ENCODE measurements at regions not wholly inside any gene's neighbourhood (a gene's known extent, or its start where the extent isn't known, plus 50 kb on each side); places are given as distances from the start of the nearest gene placed in this dataset.
"Not testable (repeated sequence)": the region's sequence is repeated elsewhere in the genome, so short reads cannot be mapped to it uniquely, and the experiment has no call there.

DNA sequence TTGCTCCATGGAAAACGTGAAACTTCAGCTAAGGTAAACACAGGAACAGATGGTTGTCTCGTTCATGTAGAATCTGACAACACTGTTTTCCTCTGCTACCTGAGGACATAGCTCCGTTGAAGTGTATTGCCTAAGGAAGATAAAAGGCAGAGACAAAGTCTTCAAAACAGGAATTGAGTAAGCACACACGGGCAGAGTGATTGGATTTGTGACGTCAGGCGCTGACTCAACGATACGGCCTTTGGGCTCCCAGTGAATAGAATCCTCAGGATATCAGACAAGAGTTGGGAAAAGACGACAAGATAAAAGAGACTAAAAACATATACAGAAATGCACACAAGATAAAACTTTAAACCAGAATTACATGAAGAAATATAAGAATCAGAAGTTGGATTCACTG is 787.1 kb upstream of the CTNND2 start:
- no peak for DNase-seq

DNA sequence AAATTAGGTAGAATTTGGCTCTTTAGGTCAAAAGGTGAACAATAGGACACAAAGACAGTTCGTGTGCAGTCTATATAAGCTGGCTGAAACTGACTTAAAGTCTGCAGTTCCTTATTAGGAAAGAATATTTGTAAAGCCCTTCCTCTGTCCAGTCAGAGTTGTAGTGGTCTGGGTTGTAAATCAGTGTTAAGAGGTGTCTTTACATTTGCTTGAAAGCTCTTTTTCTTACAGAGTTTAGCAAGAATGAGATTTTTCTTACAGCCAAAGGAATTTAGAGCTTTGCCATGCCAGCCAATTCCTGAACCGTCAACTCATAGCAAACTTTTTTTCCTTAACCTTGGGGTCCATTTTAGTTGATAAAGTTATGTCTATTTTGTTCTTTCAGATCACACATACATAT is 786.1 kb upstream of the CTNND2 start:
- no peak for DNase-seq

DNA sequence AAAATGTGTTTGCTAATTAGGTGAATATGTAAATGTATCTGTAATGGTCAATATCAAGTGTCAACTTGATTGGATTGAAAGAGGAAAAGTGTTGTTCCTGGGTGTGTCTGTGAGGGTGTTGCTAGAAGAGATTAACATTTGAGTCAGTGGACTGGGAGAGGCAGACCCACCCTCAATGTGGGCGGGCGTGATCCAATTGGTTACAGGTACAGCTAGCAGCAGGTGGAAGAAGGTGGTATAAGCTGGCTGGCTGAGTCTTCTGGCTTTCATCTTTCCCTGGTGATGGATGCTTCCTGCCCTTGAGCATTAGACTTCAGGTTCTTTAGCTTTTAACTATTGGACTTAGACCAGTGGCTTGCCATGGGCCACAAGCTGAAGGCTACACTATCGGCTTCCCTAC is 779.0 kb upstream of the CTNND2 start:
- DNase-seq, result no peak

DNA sequence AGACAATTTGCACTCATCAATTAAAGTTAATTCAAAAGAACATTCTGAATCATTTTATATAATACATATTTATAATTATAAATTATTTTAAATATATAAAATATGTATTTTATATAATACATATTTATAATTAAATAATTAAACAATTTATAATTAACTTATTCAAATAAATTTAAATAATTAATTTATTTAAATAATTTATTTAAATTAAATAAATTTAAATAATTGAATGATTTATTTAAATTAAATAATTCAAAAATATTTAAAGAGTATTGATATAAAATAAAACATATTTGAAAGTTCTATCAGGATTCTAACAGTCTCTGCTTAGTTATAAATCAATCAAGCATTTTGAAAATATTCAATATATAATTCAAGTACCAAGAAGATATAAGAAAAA is 775.5 kb upstream of the CTNND2 start:
- DNase-seq, result no peak

DNA sequence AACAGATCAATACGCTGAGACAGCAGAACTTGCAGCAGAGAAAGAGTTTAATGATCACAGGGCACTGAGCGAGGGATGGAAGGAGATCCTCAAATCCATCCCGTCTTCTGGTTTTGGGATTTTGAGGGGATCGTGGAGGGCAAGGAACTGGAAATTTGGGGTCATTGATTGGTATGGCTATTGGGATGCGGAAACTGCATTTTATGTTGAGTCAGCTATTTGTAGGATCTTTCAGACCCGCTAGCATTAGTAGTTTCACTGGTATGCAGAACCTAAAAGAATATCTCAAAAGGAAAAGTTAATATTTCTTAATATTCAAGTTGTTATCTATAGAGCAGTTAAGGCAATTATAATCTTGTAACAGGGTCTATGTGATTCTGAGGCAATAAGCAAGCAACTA is 771.7 kb upstream of the CTNND2 start:
- DNase-seq, result no peak

DNA sequence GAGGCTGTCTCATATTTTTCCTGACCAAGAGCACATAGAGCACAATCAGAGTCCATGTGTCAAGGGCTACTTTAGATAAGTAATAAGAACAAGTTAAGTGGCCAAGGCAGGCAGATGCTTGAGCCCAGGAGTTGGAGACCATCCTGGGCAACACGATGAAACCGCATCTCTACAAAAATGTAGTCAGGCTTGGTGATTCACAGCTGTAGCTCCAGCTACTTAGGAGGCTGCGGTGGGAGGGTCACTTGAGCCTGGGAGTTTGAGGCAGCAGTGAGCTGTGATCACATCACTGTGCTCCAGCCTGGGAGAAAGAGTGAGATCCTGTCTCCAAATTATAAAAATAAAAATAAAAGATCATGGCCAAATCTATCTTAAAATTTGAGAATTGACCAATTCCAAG is 767.9 kb upstream of the CTNND2 start:
- no peak for DNase-seq

DNA sequence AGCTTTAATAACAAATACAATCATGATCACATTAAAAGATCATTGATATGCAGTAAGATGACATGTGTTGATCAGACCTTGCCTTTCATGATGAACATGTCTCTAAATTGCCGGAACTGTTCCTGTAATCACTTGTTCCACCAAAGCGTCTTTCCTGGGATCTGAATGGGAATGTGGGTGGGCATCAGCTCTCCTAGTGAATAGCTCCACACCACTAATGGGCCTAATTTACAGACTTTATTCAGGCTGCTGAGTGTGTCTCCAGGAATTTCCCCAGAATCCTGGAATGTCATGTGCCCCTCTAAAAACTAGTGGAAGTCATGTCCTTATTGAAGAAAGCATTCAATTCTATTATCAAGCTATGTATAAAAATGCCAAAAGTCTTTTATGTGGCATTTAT is 765.1 kb upstream of the CTNND2 start:
- DNase-seq, result no peak

DNA sequence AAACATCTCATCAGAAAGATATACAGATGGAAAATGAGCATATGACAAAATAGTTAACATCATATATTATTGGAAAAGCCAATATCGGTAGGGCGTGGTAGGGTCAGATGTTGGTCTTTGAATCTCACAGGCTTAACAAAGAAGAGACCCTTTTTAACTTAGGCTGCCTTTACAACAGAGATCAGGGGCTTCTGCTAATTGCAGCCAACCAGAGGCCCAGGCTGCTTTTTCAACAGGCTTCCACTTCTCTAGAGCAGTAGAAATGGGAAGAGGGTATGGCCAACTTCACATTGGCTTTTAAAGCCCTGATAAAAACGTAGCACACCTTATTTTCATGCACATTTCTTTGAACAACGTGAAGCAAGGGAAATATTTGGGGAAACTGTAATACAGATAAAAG is 764.3 kb upstream of the CTNND2 start:
- no peak for DNase-seq

DNA sequence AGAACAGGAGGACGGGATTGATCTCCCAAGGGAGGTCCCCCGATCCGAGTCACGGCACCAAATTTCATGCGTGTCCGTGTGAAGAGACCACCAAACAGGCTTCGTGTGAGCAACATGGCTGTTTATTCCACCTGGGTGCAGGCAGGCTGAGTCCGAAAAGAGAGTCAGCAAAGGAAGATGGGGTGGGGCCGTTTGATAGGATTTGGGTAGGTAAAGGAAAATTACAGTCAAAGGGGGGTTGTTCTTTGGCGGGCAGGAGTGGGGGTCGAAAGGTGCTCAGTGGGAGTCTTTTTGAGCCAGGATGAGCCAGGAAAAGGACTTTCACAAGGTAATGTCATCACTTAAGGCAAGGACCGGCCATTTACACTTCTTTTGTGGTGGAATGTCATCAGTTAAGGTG is 763.6 kb upstream of the CTNND2 start:
- not testable (repeated sequence) for DNase-seq

DNA sequence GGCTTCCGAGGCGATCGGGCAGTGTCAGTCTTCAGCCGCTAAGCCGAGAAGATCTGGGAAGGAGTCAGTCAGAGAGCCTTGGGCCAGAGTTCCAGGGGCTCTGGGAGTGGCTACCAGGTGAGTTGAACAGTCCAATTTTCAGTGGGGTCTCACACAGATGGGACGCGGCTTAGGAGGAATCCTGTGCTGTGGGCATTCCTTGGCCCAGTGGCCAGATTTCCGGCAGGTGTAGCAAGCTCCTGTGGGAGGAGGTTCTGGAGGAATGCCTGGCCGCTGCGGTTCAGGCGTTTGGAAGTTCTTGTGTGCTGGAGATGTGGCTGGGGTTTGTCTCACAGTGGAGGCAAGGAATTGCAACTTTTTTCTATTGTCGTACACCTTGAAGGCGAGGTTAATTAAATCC is 761.5 kb upstream of the CTNND2 start:
- DNase-seq, result not testable (repeated sequence)

DNA sequence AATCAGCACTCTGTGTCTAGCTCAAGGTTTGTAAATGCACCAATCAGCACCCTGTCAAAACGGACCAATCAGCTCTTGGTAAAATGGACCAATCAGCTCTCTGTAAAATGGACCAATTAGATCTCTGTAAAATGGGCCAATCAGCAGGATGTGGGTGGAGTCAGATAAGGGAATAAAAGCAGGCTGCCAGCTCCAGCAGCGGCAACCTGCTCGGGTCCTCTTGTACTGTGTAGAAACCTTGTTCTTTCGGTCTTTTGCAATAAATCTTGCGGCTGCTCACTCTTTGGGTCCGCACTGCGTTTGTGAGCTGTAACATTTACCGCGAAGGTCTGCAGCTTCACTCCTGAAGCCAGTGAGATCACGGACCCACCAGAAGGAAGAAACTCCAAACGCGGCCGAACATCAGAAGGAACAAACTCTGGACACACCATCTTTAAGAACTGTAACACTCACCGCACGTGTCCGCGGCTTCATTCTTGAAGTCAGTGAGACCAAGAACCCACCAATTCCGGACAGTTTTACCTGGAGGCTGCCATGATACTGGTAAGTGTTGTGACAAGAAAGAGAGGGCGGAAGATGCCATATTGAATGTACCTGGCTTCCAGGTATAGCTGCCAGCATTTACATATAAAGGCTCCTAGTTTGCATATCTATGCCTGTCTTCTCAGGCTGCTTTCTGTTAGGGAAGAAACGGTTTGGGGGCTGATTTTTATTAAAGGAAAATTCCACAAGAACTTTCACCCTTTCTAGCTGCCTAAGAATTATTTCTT is 758.5 kb upstream of the CTNND2 start:
- DNase-seq, result no peak

DNA sequence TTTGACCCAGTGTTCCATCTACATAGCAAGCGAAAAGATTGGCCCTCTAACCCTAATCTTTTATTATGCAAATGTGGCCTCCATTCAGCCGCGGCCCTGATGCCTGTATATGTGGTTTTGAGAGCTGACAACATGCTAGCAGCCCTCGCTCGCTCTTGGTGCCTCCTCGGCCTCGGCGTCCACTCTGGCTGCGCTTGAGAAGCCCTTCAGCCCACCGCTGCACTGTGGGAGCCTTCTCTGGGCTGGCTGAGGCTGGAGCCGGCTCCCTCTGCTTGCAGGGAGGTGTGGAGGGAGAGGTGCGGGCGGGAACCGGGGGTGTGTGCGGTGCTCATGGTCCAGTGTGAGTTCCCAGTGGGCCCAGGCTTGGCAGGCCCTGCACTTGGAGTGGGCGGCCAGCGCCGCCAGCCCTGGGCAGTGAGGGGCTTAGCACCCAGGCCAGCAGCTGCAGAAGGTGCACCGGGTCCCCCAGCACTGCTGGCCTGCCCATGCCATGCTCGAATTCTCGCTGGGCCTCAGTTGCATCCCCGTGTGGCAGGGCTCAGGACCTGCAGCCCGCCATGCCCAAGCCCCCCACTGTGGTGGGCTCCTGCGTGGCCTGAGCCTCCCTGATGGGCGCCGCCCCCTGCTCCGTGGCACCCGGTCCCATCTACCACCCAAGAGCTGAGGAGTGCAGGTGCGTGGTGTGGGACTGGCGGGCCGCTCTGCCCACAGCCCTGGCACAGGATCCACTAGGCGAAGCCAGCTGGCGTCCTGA is 757.5 kb upstream of the CTNND2 start:
- no peak for DNase-seq

DNA sequence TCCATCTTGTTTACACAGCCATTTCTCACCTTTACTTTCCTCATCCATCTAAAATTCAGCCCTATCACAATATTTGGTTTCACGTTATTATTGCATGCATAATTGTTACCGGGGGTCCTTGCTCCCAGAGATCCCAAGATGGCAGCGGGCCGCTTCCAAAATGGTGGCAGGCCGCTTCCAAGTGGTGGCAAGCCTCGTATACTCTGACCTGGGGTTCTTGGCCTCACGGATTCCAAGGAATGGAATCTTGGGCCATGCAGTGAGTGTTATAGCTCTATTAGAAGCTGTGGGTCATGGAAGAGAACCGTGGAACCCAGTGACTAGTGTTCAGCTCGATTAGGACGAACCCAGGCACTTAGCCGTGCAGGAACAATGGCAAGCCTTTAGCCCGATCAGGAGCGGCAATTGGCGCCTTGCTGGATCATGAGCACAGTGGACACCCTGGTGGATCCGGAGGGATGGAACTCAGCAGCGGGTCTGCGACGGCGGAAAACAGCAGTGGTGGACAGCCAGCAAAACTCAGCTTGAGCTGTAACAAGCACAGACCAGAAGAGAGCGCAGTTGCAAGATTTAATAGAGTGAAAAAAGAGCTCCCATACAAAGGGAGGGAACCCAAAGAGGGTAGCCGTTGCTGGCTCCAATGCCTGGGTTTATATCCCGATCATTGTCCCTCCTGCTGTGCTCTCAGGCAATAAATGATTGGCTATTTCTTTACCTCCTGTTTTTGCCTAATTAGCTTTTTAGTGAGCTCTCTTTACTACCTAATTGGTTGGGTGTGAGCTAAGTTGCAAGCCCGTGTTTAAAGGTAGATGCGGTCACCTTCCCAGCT is 756.2 kb upstream of the CTNND2 start:
- DNase-seq, result not testable (repeated sequence)

DNA sequence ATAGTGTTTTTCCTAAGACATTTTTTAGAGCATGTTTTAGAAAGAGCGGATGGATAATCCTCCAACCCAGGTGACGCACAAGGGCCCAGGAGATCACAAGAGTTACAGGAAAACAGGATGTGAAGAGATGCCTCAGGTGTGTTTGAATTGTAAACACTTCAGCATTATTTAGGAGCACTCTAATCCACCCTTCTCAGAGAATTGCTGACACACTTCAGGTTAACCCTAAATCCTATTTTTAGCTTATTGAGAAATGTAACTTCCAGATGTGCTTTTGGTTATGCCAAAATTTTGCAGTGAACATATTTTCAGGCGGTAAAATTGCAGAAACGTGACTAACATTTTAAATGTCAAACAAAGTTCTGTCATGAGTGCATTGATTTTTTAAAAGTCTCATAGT is 755.4 kb upstream of the CTNND2 start:
- no peak for DNase-seq

DNA sequence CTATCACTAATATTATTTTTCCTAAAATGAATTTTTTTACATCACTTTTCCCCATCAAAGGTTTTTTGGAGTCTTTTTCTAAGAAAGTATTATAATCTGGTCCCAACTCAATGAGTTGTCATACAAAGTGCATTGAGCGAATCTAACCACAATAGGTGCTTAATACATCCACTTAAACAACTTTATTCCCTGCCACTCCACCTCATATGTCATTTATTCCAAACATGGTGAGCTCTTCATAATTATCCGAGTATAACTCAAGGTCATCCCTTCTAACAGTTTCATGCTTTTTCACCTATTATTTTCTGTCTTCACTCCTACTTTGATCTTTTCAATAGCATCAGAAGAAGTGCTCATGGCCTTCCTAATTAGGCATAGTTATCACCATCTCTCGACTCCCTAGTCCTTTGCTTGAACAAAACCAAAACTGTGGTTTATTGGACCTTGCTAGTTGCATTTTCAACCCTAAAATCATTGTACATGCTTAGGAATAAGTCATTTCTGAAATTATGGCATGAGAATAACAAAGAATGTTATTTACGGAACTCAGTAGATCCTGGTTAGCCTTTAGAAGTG is 754.7 kb upstream of the CTNND2 start:
- DNase-seq, result no peak

DNA sequence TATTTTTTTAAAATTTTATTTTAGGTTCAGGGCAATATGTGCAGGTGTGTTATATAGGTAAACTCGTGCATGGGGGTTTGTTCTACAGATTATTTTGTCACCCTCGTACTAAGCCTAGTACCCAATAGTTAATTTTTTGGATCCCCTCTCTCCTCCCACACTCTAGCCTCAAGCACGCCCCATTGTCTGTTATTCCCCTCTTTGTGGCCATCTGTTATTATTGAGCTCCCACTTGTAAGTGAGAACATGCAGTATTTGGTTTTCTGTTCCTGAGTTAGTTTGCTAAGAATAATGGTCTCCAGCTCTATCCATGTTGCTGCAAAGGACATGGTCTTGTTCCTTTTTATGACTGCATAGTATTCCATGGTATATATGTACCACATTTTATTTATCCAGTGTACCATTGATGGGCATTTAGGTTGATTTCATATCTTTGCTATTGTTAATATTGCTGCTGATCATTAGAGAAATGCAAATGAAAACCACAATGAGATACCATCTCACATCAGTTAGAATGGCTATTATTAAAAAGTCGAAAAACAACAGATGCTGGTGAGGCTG is 753.7 kb upstream of the CTNND2 start:
- DNase-seq, result not testable (repeated sequence)

DNA sequence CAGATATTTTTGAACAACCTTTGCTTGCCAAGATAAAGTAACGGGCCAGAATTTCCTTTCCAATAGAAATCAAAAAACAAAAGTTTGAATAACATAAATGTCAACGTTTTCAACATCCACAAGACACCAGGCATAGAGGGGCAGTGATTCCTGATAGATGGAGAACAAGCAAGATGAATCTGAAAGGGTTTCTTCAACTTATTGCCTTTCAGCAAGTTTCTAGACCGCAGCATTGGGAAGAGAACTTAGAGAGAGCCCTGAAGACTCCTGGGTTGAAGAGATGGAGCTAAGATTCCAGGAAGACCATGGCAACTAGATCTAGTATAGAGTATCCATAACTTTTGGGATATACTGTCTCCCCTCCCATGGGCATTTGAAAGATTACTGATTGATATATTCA is 751.4 kb upstream of the CTNND2 start:
- DNase-seq, result no peak

DNA sequence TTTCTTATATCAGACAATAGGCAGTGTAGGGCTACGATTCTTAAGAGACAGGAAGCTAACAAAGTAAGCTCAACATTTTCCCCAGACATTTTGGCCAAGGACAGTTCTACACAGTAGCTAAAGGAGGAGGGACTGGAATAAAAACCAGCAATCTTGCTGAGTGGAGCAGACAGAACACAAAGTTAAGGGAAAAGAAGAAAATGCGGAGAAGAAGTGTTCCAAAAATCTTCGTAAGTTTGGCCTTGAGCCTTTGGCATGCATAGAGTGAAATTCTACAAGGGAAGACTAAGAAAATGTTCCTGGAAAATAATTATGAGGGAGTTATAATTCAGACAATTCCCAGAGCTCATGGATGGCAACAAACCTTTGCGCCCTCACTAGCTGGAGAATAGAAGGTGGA is 748.0 kb upstream of the CTNND2 start:
- DNase-seq, result no peak

DNA sequence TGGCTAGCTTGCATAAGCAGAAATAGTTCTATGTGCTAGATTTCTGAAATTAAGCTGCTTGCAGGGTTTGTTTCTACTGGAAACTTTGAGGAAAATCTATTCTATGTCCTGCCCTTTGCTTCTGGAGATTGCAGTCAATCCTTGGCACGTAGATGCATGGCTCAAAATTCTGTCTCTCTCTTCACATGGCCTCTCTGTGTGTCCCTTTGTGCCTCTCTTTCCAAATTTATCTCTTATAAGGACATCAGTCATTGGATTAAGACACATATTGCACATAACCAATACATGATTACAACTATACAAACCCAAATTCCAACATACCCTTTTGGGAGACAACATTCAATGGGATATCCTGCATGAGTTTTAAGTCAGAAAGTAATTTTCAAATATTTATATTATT is 744.3 kb upstream of the CTNND2 start:
- DNase-seq, result no peak

DNA sequence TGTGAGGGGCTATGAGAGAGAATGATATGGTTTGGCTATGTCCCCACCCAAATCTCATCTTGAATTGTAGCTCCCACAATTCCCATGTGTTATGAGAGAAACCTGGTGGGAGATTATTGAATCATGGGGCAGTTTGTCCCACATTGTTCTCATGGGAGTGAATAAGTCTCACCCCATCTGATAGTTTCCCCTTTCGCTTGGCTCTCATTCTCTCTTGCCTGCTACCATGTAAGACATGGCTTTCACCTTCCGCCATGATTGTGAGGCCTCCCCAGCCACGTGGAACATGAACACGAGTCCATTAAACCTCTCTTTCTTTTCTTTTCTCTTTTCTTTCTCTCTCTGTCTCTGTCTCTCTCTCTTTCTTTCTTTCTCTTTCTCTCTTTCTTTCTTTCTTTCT is 743.4 kb upstream of the CTNND2 start:
- no peak for DNase-seq

DNA sequence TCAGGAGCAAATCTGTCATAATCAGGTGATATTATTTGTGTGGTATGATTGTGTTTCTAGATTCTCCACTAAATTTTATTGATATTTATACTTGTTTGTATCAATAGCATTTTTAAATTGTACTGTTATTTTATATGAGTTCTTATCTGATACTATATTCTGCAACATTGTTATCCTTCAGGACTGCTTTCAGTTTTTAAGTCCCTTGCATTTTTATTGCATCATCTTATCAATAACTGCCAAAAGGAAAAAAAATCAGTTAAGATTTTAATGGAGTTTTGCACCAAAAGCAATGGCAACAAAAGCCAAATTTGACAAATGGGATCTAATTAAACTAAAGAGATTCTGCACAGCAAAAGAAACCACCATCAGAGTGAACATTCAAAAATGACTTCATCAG is 741.3 kb upstream of the CTNND2 start:
- DNase-seq, result no peak

DNA sequence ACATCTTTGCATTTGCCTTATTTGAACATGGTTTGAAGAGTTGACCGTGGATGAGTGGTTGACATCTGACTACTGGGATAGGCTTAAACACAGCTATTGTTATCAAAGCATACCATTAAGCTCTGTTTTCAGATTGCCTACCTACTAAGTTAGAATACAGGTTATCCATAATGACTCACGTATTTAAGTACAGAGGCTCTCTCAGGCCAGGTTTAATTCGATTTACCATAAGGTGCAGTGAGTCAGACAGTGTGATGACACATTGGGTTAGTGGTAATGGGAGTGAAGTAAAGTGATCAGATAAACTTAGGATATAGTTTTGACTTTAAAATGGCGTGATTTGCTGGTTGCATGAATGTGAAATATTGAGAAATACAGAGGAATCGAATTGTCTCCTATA is 732.0 kb upstream of the CTNND2 start:
- DNase-seq, result no peak

DNA sequence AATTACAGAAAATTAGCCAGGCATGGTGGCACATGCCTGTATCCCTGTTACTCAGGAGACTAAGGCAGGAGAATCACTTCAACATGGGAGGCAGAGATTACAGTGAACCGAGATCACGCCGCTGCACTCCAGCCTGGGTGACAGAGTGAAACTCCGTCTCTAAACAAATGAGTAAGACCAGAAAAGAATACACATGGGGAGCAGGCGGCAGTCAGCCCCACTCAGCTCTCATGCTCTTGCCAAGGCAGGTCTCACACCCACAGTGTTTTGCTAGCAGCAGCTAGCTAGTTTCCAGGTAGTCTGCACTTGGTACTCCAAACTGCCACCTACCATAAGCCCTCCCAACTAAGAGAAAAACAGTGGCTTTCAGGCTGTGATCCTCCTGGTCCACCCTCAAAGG is 722.3 kb upstream of the CTNND2 start:
- no peak for DNase-seq

Data from CD4-positive, alpha-beta T cell treated with Interferon alpha-2 for 1 hour (primary cell).